Bronchial epithelial cell (primary cell): ENCODE measurements at regions not wholly inside any gene's neighbourhood (a gene's known extent, or its start where the extent isn't known, plus 50 kb on each side); places are given as distances from the start of the nearest gene placed in this dataset.

Experiments used
- DNase-seq: peaks from one replicate; pipeline ENCODE4 v3.0.0-alpha.2; 2010; ENCODE audit warnings: low read depth
- FAIRE-seq: peaks from 2 replicates; lab custom pipeline; 2011; peaks lifted over from hg19 to GRCh38; lab: Jason Lieb, UNC
- H3K27me3 ChIP-seq: 2 replicates; pipeline ENCODE4 v1.5.1; 2011; ENCODE audit warnings: low read length; ENCODE audit not compliant: control insufficient read depth, insufficient read depth
- H3K36me3 ChIP-seq: 2 replicates; pipeline ENCODE4 v1.5.1; 2011; ENCODE audit warnings: low read length; ENCODE audit not compliant: control insufficient read depth, insufficient read depth
- H3K4me3 ChIP-seq: 2 replicates; pipeline ENCODE4 v1.5.1; 2011; ENCODE audit warnings: mild to moderate bottlenecking, low read depth, low read length, control low read depth
- TF ChIP-seq, protein P1 (sequence below): IDR thresholded peaks from 2 replicates; pipeline ENCODE4 v1.5.1; 2011; ENCODE audit warnings: mild to moderate bottlenecking, moderate library complexity, low read length, control low read depth, inconsistent platforms; ENCODE audit not compliant: insufficient read depth, severe bottlenecking

DNA sequence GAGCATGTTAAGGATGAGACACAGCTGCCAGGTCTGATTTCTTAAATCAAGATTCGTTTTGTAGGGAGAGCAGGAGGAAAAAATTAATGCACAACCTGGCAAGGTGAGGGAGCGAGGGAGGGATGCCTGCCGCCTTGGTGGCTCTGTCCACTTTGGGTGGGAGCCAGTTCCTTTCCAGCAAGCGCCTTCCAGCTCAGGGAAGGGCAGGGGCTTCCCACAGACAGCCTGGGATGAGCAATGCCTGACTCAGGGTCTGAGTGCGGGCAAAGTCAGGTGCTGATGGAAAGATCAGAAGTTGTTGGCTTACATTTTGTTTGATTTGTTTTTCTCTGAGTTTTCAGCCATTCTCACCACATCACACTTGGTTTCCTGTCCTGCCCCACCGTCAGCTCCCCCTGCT is 220.7 kb downstream of the ENGASE start:
- Histone ChIP-seq H3K27me3 (no peaks in the 10 kb centered on the region), H3K4me3 (no peak overlapping the region), H3K36me3 (no peaks in the 10 kb centered on the region)
- DNase-seq (no peak), FAIRE-seq (no peak)
- TF ChIP-seq, protein P1, sequence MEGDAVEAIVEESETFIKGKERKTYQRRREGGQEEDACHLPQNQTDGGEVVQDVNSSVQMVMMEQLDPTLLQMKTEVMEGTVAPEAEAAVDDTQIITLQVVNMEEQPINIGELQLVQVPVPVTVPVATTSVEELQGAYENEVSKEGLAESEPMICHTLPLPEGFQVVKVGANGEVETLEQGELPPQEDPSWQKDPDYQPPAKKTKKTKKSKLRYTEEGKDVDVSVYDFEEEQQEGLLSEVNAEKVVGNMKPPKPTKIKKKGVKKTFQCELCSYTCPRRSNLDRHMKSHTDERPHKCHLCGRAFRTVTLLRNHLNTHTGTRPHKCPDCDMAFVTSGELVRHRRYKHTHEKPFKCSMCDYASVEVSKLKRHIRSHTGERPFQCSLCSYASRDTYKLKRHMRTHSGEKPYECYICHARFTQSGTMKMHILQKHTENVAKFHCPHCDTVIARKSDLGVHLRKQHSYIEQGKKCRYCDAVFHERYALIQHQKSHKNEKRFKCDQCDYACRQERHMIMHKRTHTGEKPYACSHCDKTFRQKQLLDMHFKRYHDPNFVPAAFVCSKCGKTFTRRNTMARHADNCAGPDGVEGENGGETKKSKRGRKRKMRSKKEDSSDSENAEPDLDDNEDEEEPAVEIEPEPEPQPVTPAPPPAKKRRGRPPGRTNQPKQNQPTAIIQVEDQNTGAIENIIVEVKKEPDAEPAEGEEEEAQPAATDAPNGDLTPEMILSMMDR: no peak

DNA sequence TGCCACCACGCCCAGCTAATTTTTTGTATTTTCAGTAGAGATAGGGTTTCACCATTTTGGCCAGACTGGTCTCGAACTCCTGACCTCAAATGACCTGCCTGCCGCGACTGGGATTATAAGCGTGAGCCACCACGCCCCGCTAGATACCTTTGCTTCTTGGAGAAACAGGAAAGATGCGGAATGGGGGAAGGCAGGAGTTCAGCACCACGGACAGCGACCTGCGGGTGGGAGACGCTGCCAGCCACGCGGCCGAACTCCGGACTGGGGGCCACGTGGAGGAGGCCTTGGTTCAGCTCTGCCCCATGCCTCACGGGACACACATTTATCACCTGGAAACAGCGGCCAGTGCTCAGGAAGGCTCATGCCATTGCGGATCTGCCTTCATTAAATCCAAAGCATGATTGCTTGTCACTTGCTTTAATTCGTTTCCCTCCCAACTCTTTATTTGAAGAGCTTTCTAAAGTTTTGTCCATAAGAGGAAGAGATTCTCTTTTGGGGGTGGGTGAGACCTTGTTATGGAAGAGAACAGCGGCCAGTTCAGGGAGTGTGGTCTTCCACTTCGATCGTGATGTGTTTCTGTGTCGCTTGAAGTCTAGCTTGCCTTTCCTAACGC is 219.9 kb downstream of the ENGASE start:
- Histone ChIP-seq H3K4me3 (no peak overlapping the region), H3K36me3 (no peaks in the 10 kb centered on the region), H3K27me3 (no peaks in the 10 kb centered on the region)
- TF ChIP-seq, protein P1: no peak
- DNase-seq (peak; percentile 27), FAIRE-seq (no peak)

DNA sequence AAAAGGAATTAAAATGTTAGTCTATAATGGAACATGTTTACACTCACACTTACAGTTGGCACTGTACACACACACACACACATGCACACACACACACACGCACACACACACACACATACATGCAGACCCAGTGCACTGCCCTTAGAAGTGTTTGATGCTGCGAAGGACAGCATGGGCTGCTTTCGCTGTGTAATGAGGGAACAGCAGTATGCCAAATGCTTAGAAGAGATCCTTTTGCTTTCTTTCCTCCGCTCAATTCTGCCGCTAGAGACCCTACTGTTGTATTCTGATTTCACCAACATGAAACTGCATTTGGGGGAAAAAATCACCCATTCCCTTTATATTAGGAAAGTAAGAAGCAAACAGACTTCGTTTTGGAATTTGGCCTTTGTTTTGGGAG is 217.9 kb downstream of the ENGASE start:
- Histone ChIP-seq H3K4me3 (no peak overlapping the region), H3K36me3 (no peaks in the 10 kb centered on the region), H3K27me3 (no peaks in the 10 kb centered on the region)
- FAIRE-seq (no peak), DNase-seq (no peak)
- TF ChIP-seq, protein P1: no peak

DNA sequence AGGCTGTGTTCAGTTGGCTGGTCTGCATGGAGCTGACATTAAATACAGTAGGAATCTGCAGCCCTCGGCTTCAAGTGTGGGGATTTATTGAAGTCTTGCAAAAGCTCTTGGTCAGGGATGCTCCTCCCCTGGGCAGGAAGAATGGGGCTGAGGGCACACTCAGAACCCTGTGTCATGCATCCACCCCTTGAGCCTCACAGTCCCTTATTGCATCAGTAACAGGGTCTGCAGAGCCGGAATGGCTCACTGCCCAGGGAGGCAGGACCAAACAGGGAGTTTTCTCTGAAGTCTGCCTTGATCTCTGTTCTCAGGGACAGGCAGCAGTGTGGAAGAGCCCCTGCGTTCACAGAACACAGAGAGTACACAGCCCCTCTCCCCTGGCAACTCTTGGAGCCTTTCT is 216.8 kb downstream of the ENGASE start:
- no peak overlapping the region for H3K4me3 ChIP-seq
- no peaks in the 10 kb centered on the region for H3K36me3 ChIP-seq
- TF ChIP-seq, protein P1: no peak
- no peak for FAIRE-seq
- no peaks in the 10 kb centered on the region for H3K27me3 ChIP-seq
- no peak for DNase-seq

DNA sequence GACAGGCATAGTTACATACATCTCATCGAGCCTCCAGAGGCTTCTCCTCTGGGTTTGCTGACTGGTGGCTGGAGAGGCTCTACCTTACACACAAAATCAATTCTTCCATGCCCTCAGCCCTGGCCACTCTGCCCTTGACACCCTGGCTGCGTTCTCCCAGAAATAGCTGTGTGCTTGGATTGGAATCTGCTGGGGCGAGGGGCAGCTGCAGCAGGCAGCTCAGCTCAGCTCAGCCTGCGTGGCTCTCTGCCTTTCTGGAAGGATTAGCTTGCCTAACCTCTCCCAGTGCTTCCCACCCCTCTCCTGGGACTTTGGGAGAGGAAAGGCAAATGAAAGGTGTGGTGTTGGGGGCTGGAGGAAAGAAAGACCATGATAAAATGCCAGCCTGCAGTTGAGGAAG is 216.1 kb downstream of the ENGASE start:
- TF ChIP-seq, protein P1: no peak
- no peaks in the 10 kb centered on the region for H3K27me3 ChIP-seq
- H3K4me3 ChIP-seq: no peak overlapping the region
- FAIRE-seq: no peak
- DNase-seq: no peak
- H3K36me3 ChIP-seq: no peaks in the 10 kb centered on the region

DNA sequence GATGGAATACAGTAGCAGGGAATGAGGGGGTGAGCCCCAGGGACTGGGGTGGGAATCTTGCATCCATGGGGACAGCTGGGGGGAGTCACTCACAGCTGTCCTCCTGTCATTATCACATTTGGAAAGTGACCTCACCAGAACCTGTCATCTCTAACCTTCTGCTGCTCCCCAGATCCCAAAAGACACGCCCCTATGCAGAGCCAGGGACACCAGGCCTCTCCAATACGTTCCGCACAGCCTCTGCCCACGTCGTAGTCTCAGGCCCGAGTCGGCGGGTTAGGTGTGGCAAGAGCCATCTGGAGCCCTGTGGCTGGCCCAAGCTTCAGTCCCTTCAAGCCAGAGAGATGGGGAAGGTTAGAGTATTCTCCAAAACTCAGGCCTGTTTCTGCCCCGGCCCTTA is 214.3 kb downstream of the ENGASE start:
- FAIRE-seq (no peak), DNase-seq (no peak)
- H3K4me3 ChIP-seq: no peak overlapping the region
- H3K36me3 ChIP-seq: no peaks in the 10 kb centered on the region
- no peaks in the 10 kb centered on the region for H3K27me3 ChIP-seq
- TF ChIP-seq, protein P1: no peak
